Osteocyte (in vitro differentiated cells): ENCODE measurements at regions not wholly inside any gene's neighbourhood (a gene's known extent, or its start where the extent isn't known, plus 50 kb on each side); places are given as distances from the start of the nearest gene placed in this dataset.

ENCODE experiments used
- DNase-seq: peaks from one replicate; pipeline ENCODE4 v3.0.0; 2021; ENCODE audit warnings: mixed read lengths; ENCODE audit not compliant: unreplicated experiment; ENCODE audit errors: extremely low spot score
- H3K27ac Mint-ChIP-seq: one replicate; pipeline ENCODE4 v1.8.0; 2021; ENCODE audit warnings: mild to moderate bottlenecking, mixed read lengths; ENCODE audit not compliant: unreplicated experiment
- H3K27me3 Mint-ChIP-seq: one replicate; pipeline ENCODE4 v1.8.0; 2021; ENCODE audit warnings: mixed read lengths; ENCODE audit not compliant: unreplicated experiment
- H3K36me3 Mint-ChIP-seq: one replicate; pipeline ENCODE4 v1.8.0; 2021; ENCODE audit warnings: mixed read lengths; ENCODE audit not compliant: unreplicated experiment
- H3K4me1 Mint-ChIP-seq: one replicate; pipeline ENCODE4 v1.8.0; 2021; ENCODE audit warnings: mixed read lengths; ENCODE audit not compliant: unreplicated experiment
- H3K4me3 Mint-ChIP-seq: one replicate; pipeline ENCODE4 v1.8.0; 2021; ENCODE audit warnings: mild to moderate bottlenecking, moderate library complexity, mixed read lengths; ENCODE audit not compliant: unreplicated experiment
- H3K9me3 Mint-ChIP-seq: one replicate; pipeline ENCODE4 v1.8.0; 2021; ENCODE audit warnings: mixed read lengths; ENCODE audit not compliant: unreplicated experiment
- CTCF ChIP-seq: fragments of 200-600 bp; sonication (generic); IDR thresholded peaks from 2 replicates; pipeline ENCODE4 v1.5.0; 2021; ENCODE audit warnings: antibody characterized with exemption, mild to moderate bottlenecking, moderate library complexity

GRCh38 chr2:155022531-155022930 is 324.0 kb downstream of the KCNJ3 start:
- TF ChIP-seq CTCF: no peak
- DNase-seq: no peak
- Mint-ChIP-seq H3K27me3 (no peaks in the 10 kb centered on the region), H3K36me3 (no peaks in the 10 kb centered on the region), H3K9me3 (no peaks in the 10 kb centered on the region), H3K27ac (no peak overlapping the region), H3K4me1 (no peaks in the 10 kb centered on the region), H3K4me3 (no peak overlapping the region)

GRCh38 chr2:155021618-155022017 is 323.1 kb downstream of the KCNJ3 start:
- no peaks in the 10 kb centered on the region for H3K9me3 Mint-ChIP-seq
- H3K27ac Mint-ChIP-seq: no peak overlapping the region
- no peak overlapping the region for H3K4me3 Mint-ChIP-seq
- H3K4me1 Mint-ChIP-seq: no peaks in the 10 kb centered on the region
- no peak for DNase-seq
- TF ChIP-seq CTCF: no peak
- H3K36me3 Mint-ChIP-seq: no peaks in the 10 kb centered on the region
- no peaks in the 10 kb centered on the region for H3K27me3 Mint-ChIP-seq

- DNase-seq: no peak
- Mint-ChIP-seq H3K9me3 (no peaks in the 10 kb centered on the region), H3K36me3 (no peaks in the 10 kb centered on the region), H3K27ac (no peak overlapping the region), H3K4me1 (no peaks in the 10 kb centered on the region), H3K4me3 (no peak overlapping the region), H3K27me3 (no peaks in the 10 kb centered on the region)
- no peak for TF ChIP-seq CTCF
These were observed 321.8 kb downstream of the KCNJ3 start for GRCh38 chr2:155020246-155020645.

DNA sequence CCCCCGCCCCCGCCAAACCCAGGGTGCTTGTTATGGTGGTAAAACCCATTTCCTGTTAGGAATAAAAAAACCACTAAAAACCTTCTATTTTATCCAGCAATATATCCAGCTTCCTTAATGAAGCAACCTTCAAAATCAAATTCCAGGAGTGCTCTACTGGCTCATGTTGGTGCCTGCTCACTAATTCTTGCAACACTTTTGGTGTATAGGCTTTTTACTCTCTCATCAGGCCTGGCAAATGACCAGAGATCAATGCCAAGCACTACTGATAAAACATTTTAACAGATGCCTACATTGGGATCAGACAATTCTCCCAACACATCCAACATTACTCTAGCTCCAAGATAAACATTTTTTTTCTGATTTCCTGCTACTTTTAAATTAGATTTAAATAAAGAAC is 312.4 kb downstream of the KCNJ3 start:
- no peak for DNase-seq
- Mint-ChIP-seq H3K4me3 (no peak overlapping the region), H3K36me3 (no peaks in the 10 kb centered on the region), H3K27ac (no peak overlapping the region), H3K27me3 (no peaks in the 10 kb centered on the region), H3K4me1 (no peaks in the 10 kb centered on the region), H3K9me3 (no peaks in the 10 kb centered on the region)
- TF ChIP-seq CTCF: no peak

DNA sequence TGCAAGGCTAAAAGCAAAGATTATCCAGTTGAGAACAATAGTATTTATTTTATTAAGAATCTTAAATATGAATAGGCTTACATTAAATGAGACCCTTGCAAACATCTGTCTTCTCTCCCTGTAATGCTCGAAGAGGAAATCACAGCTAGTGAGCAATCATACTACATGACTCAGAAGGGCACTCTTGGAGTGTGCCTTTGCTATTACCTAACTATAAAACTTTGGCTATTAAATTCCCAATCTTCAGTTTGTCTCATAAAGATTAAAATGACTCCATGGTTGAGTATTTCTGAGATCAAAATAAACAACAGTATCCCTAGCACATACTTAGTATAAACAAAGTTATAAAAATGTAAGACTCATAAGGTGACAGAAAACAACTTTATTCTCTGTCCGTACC is 296.9 kb downstream of the KCNJ3 start:
- no peak overlapping the region for H3K4me3 Mint-ChIP-seq
- H3K4me1 Mint-ChIP-seq: no peaks in the 10 kb centered on the region
- TF ChIP-seq CTCF: no peak
- H3K27me3 Mint-ChIP-seq: no peaks in the 10 kb centered on the region
- H3K9me3 Mint-ChIP-seq: no peaks in the 10 kb centered on the region
- no peaks in the 10 kb centered on the region for H3K36me3 Mint-ChIP-seq
- DNase-seq: no peak
- no peak overlapping the region for H3K27ac Mint-ChIP-seq
